OCI-M1 (cell line): ENCODE measurements at regions not wholly inside any gene's neighbourhood (a gene's known extent, or its start where the extent isn't known, plus 50 kb on each side); places are given as distances from the start of the nearest gene placed in this dataset.

Source experiments
- DNase-seq: peaks from one replicate; lab custom pipeline; 2025; lab: John Stamatoyannopoulos, UW

GRCh38 chr5:3221432-3221831 lies 374.2 kb upstream of the IRX1 start:
- no peak for DNase-seq

- DNase-seq = no peak
Observed at GRCh38 chr5:3220638-3221288, 374.9 kb upstream of the IRX1 start.

- DNase-seq = no peak
Observed at GRCh38 chr5:3220201-3220600, 375.4 kb upstream of the IRX1 start.

GRCh38 chr5:3218916-3219650 lies 376.5 kb upstream of the IRX1 start:
- no peak for DNase-seq

GRCh38 chr5:3217771-3218495 lies 377.7 kb upstream of the IRX1 start:
- no peak for DNase-seq

GRCh38 chr5:3217114-3217513 lies 378.5 kb upstream of the IRX1 start:
- no peak for DNase-seq

GRCh38 chr5:3216386-3216785 lies 379.2 kb upstream of the IRX1 start:
- DNase-seq = no peak

GRCh38 chr5:3214838-3215374 lies 380.7 kb upstream of the IRX1 start:
- DNase-seq = no peak

DNA sequence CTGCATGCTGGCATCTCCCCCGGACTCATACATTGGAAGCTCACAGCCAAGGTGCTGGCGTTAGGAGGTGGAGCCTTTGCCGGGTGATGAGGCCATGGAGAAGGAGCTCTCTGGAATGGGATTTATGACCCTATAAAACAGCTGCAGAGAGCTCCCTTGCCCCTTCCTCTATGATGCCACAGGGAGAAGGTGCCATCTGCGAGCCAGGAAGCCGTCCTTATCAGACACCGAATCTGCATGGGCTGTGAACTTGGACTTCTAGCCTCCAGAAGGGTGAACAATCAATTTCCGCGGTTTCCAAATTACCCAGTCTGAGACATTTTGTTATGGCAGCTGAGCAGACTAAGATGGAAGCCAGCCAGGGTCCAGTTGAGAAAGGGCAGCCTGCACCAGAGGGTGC lies 381.2 kb upstream of the IRX1 start:
- no peak for DNase-seq

DNA sequence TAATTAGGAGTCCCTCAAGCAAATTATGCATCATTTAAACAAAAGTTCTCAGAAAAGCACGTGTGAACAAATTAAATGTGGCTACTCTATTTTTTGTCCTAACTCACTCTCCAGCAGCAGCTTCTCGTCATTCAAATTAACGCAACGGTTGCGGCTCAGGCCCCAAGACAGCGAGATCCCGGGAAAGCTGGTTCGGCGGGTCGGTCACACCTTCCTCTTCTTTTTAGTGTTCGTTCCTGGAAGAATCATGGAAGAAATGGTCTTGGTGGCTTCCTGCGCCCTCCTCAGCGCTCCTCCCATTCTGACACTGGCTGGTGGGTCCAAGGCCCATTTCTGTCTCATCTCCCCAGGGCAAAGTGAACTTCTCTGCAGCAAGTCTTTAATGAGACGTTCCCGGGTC lies 382.8 kb upstream of the IRX1 start:
- DNase-seq = no peak

GRCh38 chr5:3210531-3210930 lies 385.1 kb upstream of the IRX1 start:
- no peak for DNase-seq

- DNase-seq = no peak
Observed at GRCh38 chr5:3209918-3210317, 385.7 kb upstream of the IRX1 start.

- no peak for DNase-seq
Observed at GRCh38 chr5:3202570-3202969, 393.1 kb upstream of the IRX1 start.

DNA sequence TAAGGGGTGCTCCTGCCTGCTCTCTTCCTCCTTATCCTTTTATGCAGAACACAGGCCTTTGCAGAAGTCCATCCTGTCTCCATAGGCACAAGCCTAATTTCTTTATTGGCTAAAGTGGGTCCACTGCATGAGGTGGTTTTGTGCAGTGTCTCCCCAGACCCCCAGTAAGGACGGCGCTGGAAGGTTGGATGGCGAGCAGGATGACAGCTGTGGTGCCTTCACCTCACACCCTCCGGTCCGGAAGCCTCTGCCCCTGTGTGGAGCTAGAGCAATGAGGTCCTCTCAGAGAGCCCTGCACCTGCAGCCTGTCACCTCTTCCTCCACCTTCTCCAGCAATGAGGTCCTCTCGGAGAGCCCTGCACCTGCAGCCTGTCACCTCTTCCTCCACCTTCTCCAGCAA lies 393.7 kb upstream of the IRX1 start:
- DNase-seq = no peak

- DNase-seq = no peak
Observed at GRCh38 chr5:3201121-3201520, 394.5 kb upstream of the IRX1 start.

- DNase-seq = no peak
Observed at GRCh38 chr5:3199962-3200755, 395.5 kb upstream of the IRX1 start.

DNA sequence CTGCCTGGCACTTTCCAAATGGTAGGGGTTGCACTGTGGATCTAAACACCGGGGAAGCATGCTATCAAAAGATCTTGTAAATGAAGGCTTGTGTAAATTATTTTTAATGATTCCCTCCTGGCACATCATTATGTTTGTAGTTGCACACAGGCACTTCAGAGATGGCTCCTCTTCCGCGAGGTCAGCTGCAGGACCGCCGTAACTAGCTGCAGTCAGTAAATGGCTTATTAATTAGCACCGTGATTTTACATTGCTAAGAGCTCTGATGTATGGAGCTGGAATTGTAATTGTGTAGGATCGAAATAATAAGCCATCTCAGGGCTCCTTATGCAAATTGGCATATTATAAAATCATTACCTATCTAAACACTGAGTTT lies 397.6 kb upstream of the IRX1 start:
- DNase-seq = no peak

DNA sequence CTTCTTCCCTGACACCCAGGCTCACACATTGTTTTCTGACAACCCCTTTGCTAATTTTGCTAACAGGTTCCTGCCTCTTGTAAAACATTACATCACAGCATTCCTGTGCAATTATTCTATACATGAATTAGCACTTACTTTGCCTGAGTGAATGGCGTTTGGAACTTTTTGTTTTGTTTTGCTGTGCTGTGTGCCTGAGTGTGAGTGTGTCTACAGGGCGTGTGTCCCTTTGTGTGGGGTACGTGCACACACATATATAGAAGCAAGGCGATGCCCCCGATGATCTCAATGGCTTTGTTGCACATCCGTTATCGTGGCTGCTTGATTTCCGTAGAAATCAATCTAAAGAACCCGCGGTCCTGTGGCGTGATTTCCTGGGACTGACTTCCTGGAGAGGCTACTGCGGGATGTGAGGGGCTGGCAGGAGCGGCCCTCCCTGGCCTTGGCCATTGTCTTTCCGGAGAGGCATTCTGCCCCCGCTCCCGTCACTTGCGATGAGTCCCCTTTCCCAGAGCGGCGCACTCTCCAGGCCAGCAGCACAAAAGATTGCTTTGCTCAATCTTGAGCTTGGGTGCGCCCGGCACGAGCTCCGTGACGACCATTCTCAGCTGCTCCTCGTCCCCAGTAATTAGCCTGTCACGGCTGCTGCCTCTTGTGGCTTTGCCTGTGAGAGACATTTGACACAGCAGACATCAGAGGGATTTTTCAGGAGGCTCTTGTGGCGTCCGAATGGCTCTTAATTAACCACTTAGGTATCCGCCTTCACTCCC lies 398.1 kb upstream of the IRX1 start:
- no peak for DNase-seq

- DNase-seq = no peak
Observed at GRCh38 chr5:3195994-3196393, 399.6 kb upstream of the IRX1 start.

DNA sequence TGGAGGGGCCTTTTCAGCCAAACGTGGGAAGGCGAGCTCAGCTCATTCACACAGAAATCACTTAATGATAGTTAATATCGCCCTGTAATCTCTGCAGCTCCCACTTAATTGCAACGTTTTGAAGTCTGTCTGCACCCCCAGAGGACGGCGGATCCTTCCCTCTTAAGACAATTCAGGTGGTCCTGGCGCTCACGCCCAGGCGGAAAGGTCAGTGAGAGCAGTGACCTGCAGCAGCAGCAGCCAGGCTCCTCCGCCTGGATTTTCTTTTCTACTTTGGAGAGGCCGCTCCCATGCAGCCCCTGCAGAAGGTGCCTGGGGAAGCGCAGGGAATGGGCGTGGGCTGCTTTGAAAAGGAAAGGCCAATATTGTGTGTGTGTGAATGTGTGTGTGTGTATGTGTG lies 400.9 kb upstream of the IRX1 start:
- DNase-seq = no peak

GRCh38 chr5:3194271-3194670 lies 401.4 kb upstream of the IRX1 start:
- DNase-seq = no peak
